Activated naive CD8-positive, alpha-beta T cell treated with anti-CD3 and anti-CD28 coated beads, Interleukin-2, amount 50 U/mL, for 24 hours (primary cell): ENCODE measurements at regions not wholly inside any gene's neighbourhood (a gene's known extent, or its start where the extent isn't known, plus 50 kb on each side); places are given as distances from the start of the nearest gene placed in this dataset.

ENCODE experiments used
- ATAC-seq: fragments of 150-1000 bp; cut with Tn5 transposase; one replicate; pipeline ENCODE4 v1.10.0; 2021
- DNase-seq: peaks from one replicate; pipeline ENCODE4 v3.0.0; 2021
- H3K27ac Mint-ChIP-seq: one replicate; pipeline ENCODE4 v1.8.0; 2021; ENCODE audit warnings: mild to moderate bottlenecking, mixed read lengths
- H3K27me3 Mint-ChIP-seq: one replicate; pipeline ENCODE4 v1.8.0; 2021; ENCODE audit warnings: mixed read lengths
- H3K36me3 Mint-ChIP-seq: one replicate; pipeline ENCODE4 v1.8.0; 2021; ENCODE audit warnings: low read depth, mixed read lengths
- H3K4me1 Mint-ChIP-seq: one replicate; pipeline ENCODE4 v1.8.0; 2021; ENCODE audit warnings: mixed read lengths
- H3K4me3 Mint-ChIP-seq: one replicate; pipeline ENCODE4 v1.8.0; 2021; ENCODE audit warnings: mild to moderate bottlenecking, moderate library complexity, mixed read lengths
- H3K9me3 Mint-ChIP-seq: one replicate; pipeline ENCODE4 v1.8.0; 2021; ENCODE audit warnings: mixed read lengths

- H3K27me3 Mint-ChIP-seq = peaks cover 13% of the 10 kb centered on the region
- no peaks in the 10 kb centered on the region for H3K36me3 Mint-ChIP-seq
- no peak for DNase-seq
- ATAC-seq = no peak
- H3K4me3 Mint-ChIP-seq = no peak overlapping the region
- H3K27ac Mint-ChIP-seq = no peak overlapping the region
- no peaks in the 10 kb centered on the region for H3K9me3 Mint-ChIP-seq
- peaks cover 10% of the 10 kb centered on the region for H3K4me1 Mint-ChIP-seq
Observed at GRCh38 chr6:11656491-11656890, 118.9 kb downstream of the TMEM170B start.

- Mint-ChIP-seq H3K27ac (no peak overlapping the region), H3K4me3 (no peak overlapping the region), H3K4me1 (peaks cover 3% of the 10 kb centered on the region), H3K27me3 (peaks cover 13% of the 10 kb centered on the region), H3K36me3 (no peaks in the 10 kb centered on the region), H3K9me3 (no peaks in the 10 kb centered on the region)
- DNase-seq (no peak), ATAC-seq (no peak)
Observed at GRCh38 chr6:11659757-11660156, 118.8 kb downstream of the ADTRP start.

- ATAC-seq = no peak
- Mint-ChIP-seq H3K27ac (no peak overlapping the region), H3K4me3 (no peak overlapping the region), H3K27me3 (peaks cover 6% of the 10 kb centered on the region), H3K36me3 (no peaks in the 10 kb centered on the region), H3K9me3 (no peaks in the 10 kb centered on the region), H3K4me1 (peaks cover 15% of the 10 kb centered on the region)
- DNase-seq = no peak
Observed at GRCh38 chr6:11662323-11662722, 116.3 kb downstream of the ADTRP start.

- no peaks in the 10 kb centered on the region for H3K36me3 Mint-ChIP-seq
- H3K27ac Mint-ChIP-seq = no peak overlapping the region
Observed at GRCh38 chr6:11663519-11663918, 115.1 kb downstream of the ADTRP start.

More at GRCh38 chr6:11663519-11663918, 115.1 kb downstream of the ADTRP start:
- Mint-ChIP-seq H3K9me3 (no peaks in the 10 kb centered on the region), H3K4me1 (peaks cover 15% of the 10 kb centered on the region), H3K27me3 (peaks cover 6% of the 10 kb centered on the region), H3K4me3 (no peak overlapping the region)
- no peak for DNase-seq
- ATAC-seq = no peak
